MCF 10A (cell line): ENCODE measurements at regions not wholly inside any gene's neighbourhood (a gene's known extent, or its start where the extent isn't known, plus 50 kb on each side); places are given as distances from the start of the nearest gene placed in this dataset.
"Not testable (repeated sequence)": the region's sequence is repeated elsewhere in the genome, so short reads cannot be mapped to it uniquely, and the experiment has no call there.

Source experiments
- BruUV-seq: library from RNA; stranded (reverse); fragments of 400-500 nt; replicated peaks from 2 replicates; lab custom pipeline; 2021; lab: Mats Ljungman, UMichigan
- CTCF ChIA-PET: fragments of 300-600 bp; sonication (Branson Sonifier 250); formaldehyde crosslinking; extraction: SDS; loops from one replicate; lab custom pipeline; 2021; ENCODE audit warnings: antibody characterized with exemption, inconsistent platforms; lab: Yijun Ruan, JAX
- POLR2A ChIA-PET: fragments of 300-600, 350-650 bp; sonication (Branson Sonifier 250); formaldehyde crosslinking; extraction: SDS; loops from one replicate; lab custom pipeline; 2020; ENCODE audit warnings: antibody characterized with exemption, inconsistent platforms; lab: Yijun Ruan, JAX
- DNase-seq: peaks from one replicate; pipeline ENCODE4 v3.0.0-alpha.2; 2018; ENCODE audit not compliant: unreplicated experiment
- H3K27ac Mint-ChIP-seq: one replicate; pipeline ENCODE4 v1.8.0; 2022; ENCODE audit warnings: mild to moderate bottlenecking, low read depth, mixed read lengths; ENCODE audit not compliant: unreplicated experiment
- H3K27me3 Mint-ChIP-seq: one replicate; pipeline ENCODE4 v1.8.0; 2022; ENCODE audit warnings: mixed read lengths; ENCODE audit not compliant: insufficient read depth, unreplicated experiment
- H3K36me3 Mint-ChIP-seq: one replicate; pipeline ENCODE4 v1.8.0; 2022; ENCODE audit warnings: mild to moderate bottlenecking, moderate library complexity, mixed read lengths; ENCODE audit not compliant: insufficient read depth, unreplicated experiment
- H3K4me1 Mint-ChIP-seq: one replicate; pipeline ENCODE4 v1.8.0; 2022; ENCODE audit warnings: mixed read lengths; ENCODE audit not compliant: insufficient read depth, unreplicated experiment
- H3K4me3 Mint-ChIP-seq: one replicate; pipeline ENCODE4 v1.8.0; 2022; ENCODE audit warnings: mild to moderate bottlenecking, moderate library complexity, mixed read lengths; ENCODE audit not compliant: unreplicated experiment
- H3K9me3 Mint-ChIP-seq: one replicate; pipeline ENCODE4 v1.8.0; 2022; ENCODE audit warnings: mixed read lengths; ENCODE audit not compliant: unreplicated experiment
- CTCF ChIP-seq: fragments of 200-600 bp; IDR thresholded peaks from one replicate; pipeline ENCODE4 v1.8.0; 2022; ENCODE audit warnings: antibody characterized with exemption, mild to moderate bottlenecking; ENCODE audit not compliant: unreplicated experiment
- intact Hi-C: fragments of 100-400 bp; cut with micrococcal nuclease; formaldehyde crosslinking; loops from 2 replicates; pipeline ENCODE4 v1.14.1; 2022

- BruUV-seq, result no TSS peak
- Mint-ChIP-seq H3K27ac (no peak overlapping the region), H3K36me3 (no peaks in the 10 kb centered on the region), H3K9me3 (no peaks in the 10 kb centered on the region), H3K4me3 (no peak overlapping the region), H3K27me3 (no peaks in the 10 kb centered on the region), H3K4me1 (no peaks in the 10 kb centered on the region)
- intact Hi-C loops, result no loop called here
- no peak for TF ChIP-seq CTCF
- no peak for DNase-seq
- CTCF ChIA-PET, result no interaction called here
- POLR2A ChIA-PET, result no interaction called here
Measured at GRCh38 chr6:93858213-93858612, 438.9 kb upstream of the EPHA7 start.

GRCh38 chr6:93849857-93850256, 430.5 kb upstream of the EPHA7 start:
- H3K36me3 Mint-ChIP-seq, result no peaks in the 10 kb centered on the region
- DNase-seq, result no peak
- CTCF ChIA-PET, result no interaction called here
- no peaks in the 10 kb centered on the region for H3K4me1 Mint-ChIP-seq
- H3K4me3 Mint-ChIP-seq, result no peak overlapping the region
- no peak for TF ChIP-seq CTCF
- POLR2A ChIA-PET, result no interaction called here
- no peak overlapping the region for H3K27ac Mint-ChIP-seq
- H3K27me3 Mint-ChIP-seq, result no peaks in the 10 kb centered on the region
- no peaks in the 10 kb centered on the region for H3K9me3 Mint-ChIP-seq
- BruUV-seq, result no TSS peak
- intact Hi-C loops, result no loop called here

- Mint-ChIP-seq H3K36me3 (no peaks in the 10 kb centered on the region), H3K27me3 (no peaks in the 10 kb centered on the region), H3K4me1 (no peaks in the 10 kb centered on the region), H3K4me3 (no peak overlapping the region), H3K9me3 (no peaks in the 10 kb centered on the region), H3K27ac (no peak overlapping the region)
- CTCF ChIA-PET, result no interaction called here
- TF ChIP-seq CTCF, result no peak
- intact Hi-C loops, result no loop called here
- no TSS peak for BruUV-seq
- POLR2A ChIA-PET, result no interaction called here
- no peak for DNase-seq
Measured at GRCh38 chr6:93848031-93848742, 428.8 kb upstream of the EPHA7 start.

- no peak for DNase-seq
- CTCF ChIA-PET, result no interaction called here
- Mint-ChIP-seq H3K4me3 (no peak overlapping the region), H3K27me3 (no peaks in the 10 kb centered on the region), H3K4me1 (no peaks in the 10 kb centered on the region), H3K9me3 (peaks cover 11% of the 10 kb centered on the region), H3K27ac (no peak overlapping the region), H3K36me3 (no peaks in the 10 kb centered on the region)
- TF ChIP-seq CTCF, result no peak
- intact Hi-C loops, result no loop called here
- POLR2A ChIA-PET, result no interaction called here
- no TSS peak for BruUV-seq
Measured at GRCh38 chr6:93842178-93842577, 422.8 kb upstream of the EPHA7 start.

GRCh38 chr6:93835451-93836145, 416.2 kb upstream of the EPHA7 start:
- CTCF ChIA-PET, H3K4me3 Mint-ChIP-seq, DNase-seq, H3K27me3 Mint-ChIP-seq, intact Hi-C loops, H3K36me3 Mint-ChIP-seq, H3K4me1 Mint-ChIP-seq, POLR2A ChIA-PET, H3K27ac Mint-ChIP-seq, BruUV-seq: not testable (repeated sequence)
- H3K9me3 Mint-ChIP-seq, result peaks cover 16% of the 10 kb centered on the region

- H3K36me3 Mint-ChIP-seq, H3K27me3 Mint-ChIP-seq, H3K27ac Mint-ChIP-seq, POLR2A ChIA-PET, H3K4me3 Mint-ChIP-seq, BruUV-seq, intact Hi-C loops, CTCF ChIA-PET, H3K4me1 Mint-ChIP-seq, DNase-seq: not testable (repeated sequence)
- H3K9me3 Mint-ChIP-seq, result peaks cover 16% of the 10 kb centered on the region
Measured at GRCh38 chr6:93835026-93835425, 415.7 kb upstream of the EPHA7 start.
